ENCODE measurements at regions not wholly inside any gene's neighbourhood (a gene's known extent, or its start where the extent isn't known, plus 50 kb on each side); places are given as distances from the start of the nearest gene placed in this dataset.

DNA sequence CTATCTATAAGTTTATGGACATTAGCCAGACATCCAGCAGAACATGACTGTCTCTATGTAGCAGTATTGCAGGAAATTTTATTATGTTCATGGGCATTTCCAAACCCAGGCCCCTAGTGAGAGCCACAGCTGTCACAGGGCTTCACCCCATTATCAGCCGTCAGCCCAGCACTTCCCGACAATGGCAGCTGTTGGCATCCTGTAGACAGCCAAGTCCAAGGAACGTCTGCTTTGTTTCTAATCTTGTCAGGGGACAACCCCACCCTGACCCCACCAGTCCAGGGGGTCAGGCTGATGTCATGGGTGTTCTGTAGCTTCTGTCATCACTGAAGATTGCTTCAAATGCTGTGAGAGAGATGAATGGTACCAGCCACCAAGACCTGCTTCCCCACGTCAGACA is 565.3 kb upstream of the BRINP1 start:
- TF ChIP-seq ZNF433 (tag by site-specific recombination; IDR thresholded peaks at IDR 0.05; ENCODE audit: low read depth) (no peak), ZNF114 (tag by site-specific recombination; IDR thresholded peaks at IDR 0.05) (no peak)
- TF ChIP-seq, protein P1, sequence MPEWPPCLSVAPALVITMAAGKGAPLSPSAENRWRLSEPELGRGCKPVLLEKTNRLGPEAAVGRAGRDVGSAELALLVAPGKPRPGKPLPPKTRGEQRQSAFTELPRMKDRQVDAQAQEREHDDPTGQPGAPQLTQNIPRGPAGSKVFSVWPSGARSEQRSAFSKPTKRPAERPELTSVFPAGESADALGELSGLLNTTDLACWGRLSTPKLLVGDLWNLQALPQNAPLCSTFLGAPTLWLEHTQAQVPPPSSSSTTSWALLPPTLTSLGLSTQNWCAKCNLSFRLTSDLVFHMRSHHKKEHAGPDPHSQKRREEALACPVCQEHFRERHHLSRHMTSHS (tag by site-specific recombination; IDR thresholded peaks at IDR 0.05), result no peak

All from HEK293 (cell line).